Keratinocyte (primary cell): ENCODE measurements at regions not wholly inside any gene's neighbourhood (a gene's known extent, or its start where the extent isn't known, plus 50 kb on each side); places are given as distances from the start of the nearest gene placed in this dataset.

ENCODE experiments used
- DNase-seq: peaks from one replicate; pipeline ENCODE4 v3.0.0-alpha.2; 2011; ENCODE audit warnings: low read depth, missing footprints, low spot score
- FAIRE-seq: peaks from 2 replicates; lab custom pipeline; 2011; peaks lifted over from hg19 to GRCh38; lab: Jason Lieb, UNC
- H2AFZ ChIP-seq: 2 replicates; pipeline ENCODE4 v1.6.0; 2012; ENCODE audit warnings: low read length, control low read depth, inconsistent platforms; ENCODE audit not compliant: control insufficient read depth
- H3K27ac ChIP-seq: 2 replicates; pipeline ENCODE4 v1.5.1; 2011; ENCODE audit warnings: low read length; ENCODE audit not compliant: control insufficient read depth, insufficient read depth
- H3K27me3 ChIP-seq: 3 replicates; pipeline ENCODE4 v1.6.0; 2011; ENCODE audit warnings: low read length; ENCODE audit not compliant: control insufficient read depth, insufficient read depth; ENCODE audit errors: extremely low read depth
- H3K36me3 ChIP-seq, 2 experiments: 2 replicates in 1 of 2; 3 replicates in 1 of 2; pipeline ENCODE4 v1.5.1; 2011; ENCODE audit warnings: low read length in 2 of 2, mild to moderate bottlenecking in 1 of 2; ENCODE audit not compliant: control insufficient read depth in 2 of 2, insufficient read depth in 2 of 2; ENCODE audit errors: extremely low read depth in 1 of 2
- H3K4me1 ChIP-seq: 3 replicates; pipeline ENCODE4 v1.5.1; 2011; ENCODE audit warnings: low read length; ENCODE audit not compliant: control insufficient read depth, insufficient read depth; ENCODE audit errors: extremely low read depth
- H3K4me2 ChIP-seq: 3 replicates; pipeline ENCODE4 v1.6.0; 2011; ENCODE audit warnings: low read depth, low read length; ENCODE audit not compliant: control insufficient read depth, insufficient read depth; ENCODE audit errors: extremely low read depth
- H3K4me3 ChIP-seq, 3 experiments: fragments of 200-600 bp in 1 of 3; sonication (generic) in 1 of 3; 2 replicates in 2 of 3; 3 replicates in 1 of 3; pipeline ENCODE4 v1.5.1; 2011 to 2016; ENCODE audit warnings: low read length in 3 of 3, mild to moderate bottlenecking in 3 of 3, control low read depth in 2 of 3, inconsistent platforms in 1 of 3, low read depth in 1 of 3, mixed read lengths in 1 of 3, mixed run types in 1 of 3, moderate library complexity in 1 of 3; ENCODE audit not compliant: control insufficient read depth in 2 of 3, insufficient read depth in 2 of 3; ENCODE audit errors: extremely low read depth in 1 of 3
- H3K79me2 ChIP-seq: 2 replicates; pipeline ENCODE4 v1.6.0; 2012; ENCODE audit warnings: low read length; ENCODE audit not compliant: control insufficient read depth, insufficient read depth
- H3K9ac ChIP-seq: 3 replicates; pipeline ENCODE4 v1.6.0; 2011; ENCODE audit warnings: low read length; ENCODE audit not compliant: control insufficient read depth, insufficient read depth; ENCODE audit errors: extremely low read depth
- H3K9me1 ChIP-seq: 3 replicates; pipeline ENCODE4 v1.6.0; 2011; ENCODE audit warnings: low read length; ENCODE audit not compliant: control insufficient read depth, insufficient read depth; ENCODE audit errors: extremely low read depth
- H3K9me3 ChIP-seq: 2 replicates; pipeline ENCODE4 v1.5.1; 2012; ENCODE audit warnings: low read depth, low read length; ENCODE audit not compliant: control insufficient read depth
- H4K20me1 ChIP-seq: 3 replicates; pipeline ENCODE4 v1.6.0; 2011; ENCODE audit warnings: low read length; ENCODE audit not compliant: control insufficient read depth, insufficient read depth; ENCODE audit errors: extremely low read depth
- EZH2 ChIP-seq: IDR thresholded peaks from one replicate; pipeline ENCODE4 v1.6.1; 2012; ENCODE audit warnings: inconsistent platforms, mild to moderate bottlenecking, low read length, moderate library complexity
- dilution Hi-C: fragments of 300-500 bp; cut with MboI; formaldehyde crosslinking; loops from one replicate; pipeline ENCODE4 v1.7.0; 2020; ENCODE audit warnings: low sequenced_read_pairs; ENCODE audit not compliant: extremely low pct_ligation_motif_present
- TF ChIP-seq, protein P1 (sequence below), 3 experiments: IDR thresholded peaks in 1 of 3; conservative IDR thresholded peaks in 1 of 3; optimal IDR thresholded peaks in 1 of 3; 2 replicates in 2 of 3; 3 replicates in 1 of 3; pipeline versions ENCODE3 to v1.5.1; 2011; ENCODE audit warnings: low read length in 3 of 3, mild to moderate bottlenecking in 3 of 3, moderate library complexity in 2 of 3, control low read depth in 1 of 3, inconsistent platforms in 1 of 3; ENCODE audit not compliant: insufficient read depth in 2 of 3; ENCODE audit errors: extremely low read depth in 1 of 3

DNA sequence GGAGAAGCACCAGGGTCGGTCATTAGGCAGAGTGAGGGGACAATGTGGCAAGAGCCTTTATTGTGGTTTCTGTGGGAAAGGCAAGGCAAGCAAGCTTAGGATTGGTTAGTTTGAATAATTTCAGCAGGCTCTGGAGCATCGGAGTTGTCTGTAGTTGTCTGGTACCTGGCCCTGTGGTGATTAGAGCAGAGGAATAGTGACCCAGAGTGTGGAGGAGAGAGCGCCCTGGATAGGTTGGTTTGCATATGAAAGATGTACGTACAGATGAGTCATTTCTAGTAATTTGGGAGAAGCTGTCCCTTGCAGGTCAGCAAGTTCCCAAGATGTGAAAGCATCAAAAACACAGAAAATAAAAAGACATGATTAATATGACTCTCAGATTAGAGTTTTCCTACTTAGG lies 383.1 kb upstream of the MEX3C start:
- Histone ChIP-seq H3K27ac (no peak overlapping the region), H3K27me3 (no peaks in the 10 kb centered on the region), H3K4me1 (no peaks in the 10 kb centered on the region), H3K4me2 (no peak overlapping the region), H3K9ac (no peak overlapping the region), H3K9me1 (no peaks in the 10 kb centered on the region), H3K79me2 (no peaks in the 10 kb centered on the region), H4K20me1 (no peaks in the 10 kb centered on the region), H3K9me3 (no peaks in the 10 kb centered on the region), H2AFZ (no peak overlapping the region), H3K36me3 (no peaks in the 10 kb centered on the region), H3K4me3 (no peak overlapping the region)
- FAIRE-seq, result no peak
- dilution Hi-C loops, result no loop called here
- TF ChIP-seq EZH2, result no peak
- TF ChIP-seq, protein P1, sequence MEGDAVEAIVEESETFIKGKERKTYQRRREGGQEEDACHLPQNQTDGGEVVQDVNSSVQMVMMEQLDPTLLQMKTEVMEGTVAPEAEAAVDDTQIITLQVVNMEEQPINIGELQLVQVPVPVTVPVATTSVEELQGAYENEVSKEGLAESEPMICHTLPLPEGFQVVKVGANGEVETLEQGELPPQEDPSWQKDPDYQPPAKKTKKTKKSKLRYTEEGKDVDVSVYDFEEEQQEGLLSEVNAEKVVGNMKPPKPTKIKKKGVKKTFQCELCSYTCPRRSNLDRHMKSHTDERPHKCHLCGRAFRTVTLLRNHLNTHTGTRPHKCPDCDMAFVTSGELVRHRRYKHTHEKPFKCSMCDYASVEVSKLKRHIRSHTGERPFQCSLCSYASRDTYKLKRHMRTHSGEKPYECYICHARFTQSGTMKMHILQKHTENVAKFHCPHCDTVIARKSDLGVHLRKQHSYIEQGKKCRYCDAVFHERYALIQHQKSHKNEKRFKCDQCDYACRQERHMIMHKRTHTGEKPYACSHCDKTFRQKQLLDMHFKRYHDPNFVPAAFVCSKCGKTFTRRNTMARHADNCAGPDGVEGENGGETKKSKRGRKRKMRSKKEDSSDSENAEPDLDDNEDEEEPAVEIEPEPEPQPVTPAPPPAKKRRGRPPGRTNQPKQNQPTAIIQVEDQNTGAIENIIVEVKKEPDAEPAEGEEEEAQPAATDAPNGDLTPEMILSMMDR (optimal IDR thresholded peaks at IDR 0.05 in 1 of 3, IDR thresholded peaks at IDR 0.05 in 1 of 3, conservative IDR thresholded peaks at IDR 0.05 in 1 of 3; ENCODE audit: extremely low read depth in 1 of 3, insufficient read depth in 2 of 3, low read length in 3 of 3), result no peak
- DNase-seq, result no peak

DNA sequence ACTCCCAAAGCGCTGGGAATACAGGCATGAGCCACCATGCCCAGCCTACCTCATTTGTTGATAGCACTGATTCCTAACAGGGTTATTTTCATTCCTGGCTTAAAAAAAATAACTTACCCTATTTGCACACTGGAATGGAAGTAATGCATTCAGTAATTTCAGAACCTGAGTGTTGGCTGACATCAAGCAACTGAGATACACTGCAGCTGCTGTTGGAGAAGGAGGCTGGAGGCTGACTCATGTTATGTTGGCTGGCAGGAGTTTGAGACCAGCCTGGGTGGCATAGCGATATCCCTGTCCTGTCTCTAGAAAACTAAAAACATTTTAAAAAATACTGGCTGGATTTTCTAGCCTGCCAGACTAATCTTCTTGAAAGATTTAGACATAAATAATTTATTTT lies 385.1 kb upstream of the MEX3C start:
- Histone ChIP-seq H4K20me1 (no peaks in the 10 kb centered on the region), H3K79me2 (no peaks in the 10 kb centered on the region), H3K4me1 (no peaks in the 10 kb centered on the region), H3K9me1 (no peaks in the 10 kb centered on the region), H3K9ac (no peak overlapping the region), H3K27me3 (no peaks in the 10 kb centered on the region), H3K36me3 (no peaks in the 10 kb centered on the region), H3K4me3 (no peak overlapping the region), H3K27ac (no peak overlapping the region), H2AFZ (no peak overlapping the region), H3K4me2 (no peak overlapping the region), H3K9me3 (no peaks in the 10 kb centered on the region)
- DNase-seq, result no peak
- no peak for TF ChIP-seq EZH2
- TF ChIP-seq, protein P1 (optimal IDR thresholded peaks at IDR 0.05 in 1 of 3, IDR thresholded peaks at IDR 0.05 in 1 of 3, conservative IDR thresholded peaks at IDR 0.05 in 1 of 3; ENCODE audit: extremely low read depth in 1 of 3, insufficient read depth in 2 of 3, low read length in 3 of 3), result no peak
- dilution Hi-C loops, result no loop called here
- no peak for FAIRE-seq
